ENCODE measurements at regions not wholly inside any gene's neighbourhood (a gene's known extent, or its start where the extent isn't known, plus 50 kb on each side); places are given as distances from the start of the nearest gene placed in this dataset.

DNA sequence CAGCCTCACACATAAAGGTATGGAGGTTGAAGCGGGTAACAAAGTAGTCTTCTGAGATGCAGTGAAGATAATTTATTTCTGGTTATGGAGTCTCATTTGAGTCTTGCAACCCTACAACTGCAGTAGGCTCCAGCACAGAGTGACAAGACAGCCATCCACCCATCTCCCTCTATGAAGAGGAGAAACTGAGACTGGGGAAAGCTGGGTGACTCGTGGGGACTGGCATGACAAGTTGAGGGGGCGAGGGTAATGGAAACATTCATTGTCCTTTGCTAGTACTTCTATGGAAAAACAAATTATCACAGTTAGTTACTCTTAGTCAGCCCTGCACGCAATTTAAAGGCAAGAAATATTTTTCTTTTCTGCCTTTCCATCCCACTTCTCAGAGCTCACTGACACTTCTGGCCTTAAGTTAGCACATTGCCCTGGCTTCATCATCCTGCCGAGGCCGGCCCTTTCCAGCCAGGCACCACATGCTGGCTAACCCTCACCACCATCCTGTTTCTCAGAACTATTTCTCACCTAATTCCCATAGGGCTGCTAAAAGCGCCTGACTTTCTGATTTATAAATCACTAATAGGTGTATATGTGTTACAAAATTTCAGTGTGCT is 361.1 kb downstream of the ETS1 start:
- DNase-seq (ENCODE audit: low read depth in 2 of 2): no peak

DNA sequence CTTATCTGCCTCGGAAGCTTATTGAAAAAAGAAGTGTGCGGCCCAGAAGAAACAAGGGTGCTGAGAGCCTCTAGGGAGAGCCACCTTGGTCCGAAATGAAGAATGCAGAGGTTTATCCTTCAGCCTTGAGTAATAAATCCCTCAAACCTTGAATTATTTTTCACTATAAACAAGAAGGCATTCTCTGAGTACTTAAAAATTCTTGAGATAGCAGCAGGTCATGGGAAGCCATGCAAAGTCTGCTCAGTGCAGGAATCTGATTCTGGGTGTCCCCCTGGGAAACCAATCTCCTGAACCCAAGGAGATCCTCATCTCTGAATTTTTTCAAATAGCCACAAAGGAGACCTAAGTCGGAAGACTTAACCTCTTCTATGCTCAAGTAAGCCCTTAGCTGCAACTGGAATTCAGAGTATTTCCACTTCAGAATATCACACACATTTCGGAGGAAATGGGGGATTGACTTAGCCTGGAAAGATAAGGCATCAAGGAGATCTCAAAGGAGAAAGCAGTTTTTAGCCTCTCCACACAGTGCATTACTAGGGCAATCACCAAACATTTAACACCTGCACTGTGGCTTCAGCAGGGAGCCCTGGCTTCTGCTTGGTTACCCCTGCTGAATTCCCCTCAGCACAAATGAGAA is 365.0 kb downstream of the ETS1 start:
- no peak for DNase-seq (ENCODE audit: low read depth in 2 of 2)

DNA sequence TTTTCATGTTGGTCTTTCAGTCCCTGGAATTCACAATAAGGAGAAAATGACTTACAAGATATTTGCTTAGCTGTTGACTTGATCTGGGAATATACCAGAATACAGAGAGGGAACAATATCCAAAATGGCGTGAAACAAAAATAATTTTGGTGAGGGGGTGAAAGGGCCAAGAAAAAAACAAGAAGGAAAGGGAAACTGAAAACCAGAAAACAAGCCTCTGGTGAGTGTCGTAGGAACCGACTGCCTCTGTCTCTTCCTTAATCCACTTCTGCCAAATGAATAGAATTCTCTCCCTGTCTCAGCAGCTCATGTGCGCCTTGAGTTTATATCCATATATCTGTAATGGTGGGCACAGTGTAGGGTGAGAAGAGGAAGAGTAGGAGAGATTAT is 367.6 kb downstream of the ETS1 start:
- DNase-seq (ENCODE audit: low read depth in 2 of 2): no peak

DNA sequence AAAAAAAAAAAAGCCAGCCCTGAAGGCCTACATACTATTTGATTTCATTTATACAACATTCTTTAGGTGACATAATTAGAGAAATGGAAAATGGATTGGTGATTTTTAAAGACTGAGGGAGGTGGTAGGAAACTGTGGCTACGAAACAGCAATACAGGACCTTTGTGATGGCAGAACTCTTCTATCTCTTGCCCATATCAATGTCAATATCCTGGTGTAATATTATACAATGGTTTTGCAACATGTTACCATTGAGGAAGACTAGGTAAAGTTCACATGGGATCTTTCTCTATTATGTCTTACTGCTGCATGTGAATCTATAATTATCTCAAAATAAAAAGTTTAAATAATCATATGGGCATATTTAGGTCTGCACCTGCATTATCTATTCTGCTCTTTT is 371.2 kb downstream of the ETS1 start:
- DNase-seq (ENCODE audit: low read depth in 2 of 2): no peak

DNA sequence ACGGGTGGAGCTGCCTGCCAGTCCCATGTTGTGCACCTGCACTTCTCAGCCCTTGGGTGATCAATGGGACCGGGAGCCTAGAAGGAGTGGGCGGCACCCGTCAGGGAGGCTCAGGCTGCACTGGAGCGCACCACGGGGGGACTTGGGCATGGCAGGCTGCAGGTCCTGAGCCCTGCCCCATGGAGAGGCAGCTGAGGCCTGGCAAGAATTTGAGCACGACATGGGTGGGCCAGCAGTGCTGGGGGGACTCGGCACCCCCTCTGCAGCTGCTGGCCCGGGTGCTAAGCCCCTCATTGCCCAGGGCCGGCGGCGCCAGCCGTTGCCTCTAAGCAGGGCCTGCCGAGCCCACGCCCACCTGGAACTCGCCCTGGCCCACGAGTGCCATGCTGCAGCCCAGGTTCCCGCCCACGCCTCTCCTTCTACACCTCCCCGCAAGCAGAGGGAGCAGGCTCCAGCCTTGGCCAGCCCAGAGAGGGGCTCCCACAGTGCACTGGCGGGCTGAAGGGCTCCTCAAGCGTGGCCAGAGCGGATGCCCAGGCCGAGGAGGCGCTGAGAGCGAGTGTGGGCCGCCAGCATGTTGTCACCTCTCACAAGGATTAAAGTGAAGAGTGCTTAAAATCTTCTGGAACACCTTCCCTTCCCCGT is 372.0 kb downstream of the ETS1 start:
- no peak for DNase-seq (ENCODE audit: low read depth in 2 of 2)

DNA sequence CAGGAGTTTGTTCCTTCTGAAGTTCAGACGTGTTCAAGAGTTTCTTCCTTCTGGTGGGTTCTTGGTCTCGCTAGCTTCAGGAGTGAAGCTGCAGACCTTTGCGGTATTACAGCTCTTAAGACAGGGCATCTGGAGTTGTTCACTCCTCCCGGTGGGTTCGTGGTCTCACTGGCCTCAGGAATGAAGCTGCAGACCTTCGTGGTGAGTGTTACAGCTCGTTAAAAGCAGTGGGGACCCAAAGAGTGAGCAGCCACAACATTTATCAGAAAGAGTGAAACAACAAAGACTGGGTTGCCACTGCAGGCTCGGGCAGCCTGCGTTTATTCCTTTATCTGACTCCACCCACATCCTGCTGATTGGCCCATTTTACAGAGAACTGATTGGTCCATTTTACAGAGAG is 373.1 kb downstream of the ETS1 start:
- DNase-seq (ENCODE audit: low read depth in 2 of 2): no peak

DNA sequence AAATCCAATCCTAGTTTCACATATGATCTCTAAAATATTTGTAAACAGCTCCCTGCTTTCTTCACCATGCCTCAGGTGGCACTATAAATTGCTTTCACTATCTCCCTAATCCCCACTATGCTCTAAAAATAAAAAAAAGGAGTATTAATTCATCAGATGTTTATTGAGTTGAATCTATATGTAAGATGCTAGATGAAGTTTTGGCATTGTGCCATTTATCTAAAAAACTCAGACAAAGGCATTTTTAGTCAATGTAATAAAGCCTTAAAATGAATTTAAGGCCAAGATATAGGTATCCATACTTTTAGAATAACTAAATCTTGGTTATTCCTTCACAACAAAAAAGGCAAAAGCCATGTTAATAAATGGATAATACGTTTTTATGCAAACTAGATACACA is 373.9 kb downstream of the ETS1 start:
- DNase-seq (ENCODE audit: low read depth in 2 of 2): no peak

DNA sequence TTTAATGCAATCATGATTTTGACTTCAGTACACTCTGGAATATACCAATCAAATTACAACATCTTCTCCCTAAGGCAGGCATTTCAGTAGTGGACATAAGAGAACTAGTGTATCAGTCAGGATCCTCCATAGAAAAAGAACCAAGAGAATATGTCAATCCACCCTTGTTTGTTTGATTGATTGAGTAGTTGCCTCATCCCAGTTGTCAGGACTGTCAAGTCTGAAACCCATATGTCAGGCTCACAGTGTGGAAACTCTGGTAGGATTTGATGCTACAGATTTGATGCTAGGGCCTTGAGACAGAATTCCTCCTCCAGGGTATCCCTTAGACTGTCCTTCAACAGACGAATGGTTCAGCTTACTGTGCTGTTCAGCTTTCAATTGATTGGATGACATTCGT is 375.0 kb downstream of the ETS1 start:
- no peak for DNase-seq (ENCODE audit: low read depth in 2 of 2)

DNA sequence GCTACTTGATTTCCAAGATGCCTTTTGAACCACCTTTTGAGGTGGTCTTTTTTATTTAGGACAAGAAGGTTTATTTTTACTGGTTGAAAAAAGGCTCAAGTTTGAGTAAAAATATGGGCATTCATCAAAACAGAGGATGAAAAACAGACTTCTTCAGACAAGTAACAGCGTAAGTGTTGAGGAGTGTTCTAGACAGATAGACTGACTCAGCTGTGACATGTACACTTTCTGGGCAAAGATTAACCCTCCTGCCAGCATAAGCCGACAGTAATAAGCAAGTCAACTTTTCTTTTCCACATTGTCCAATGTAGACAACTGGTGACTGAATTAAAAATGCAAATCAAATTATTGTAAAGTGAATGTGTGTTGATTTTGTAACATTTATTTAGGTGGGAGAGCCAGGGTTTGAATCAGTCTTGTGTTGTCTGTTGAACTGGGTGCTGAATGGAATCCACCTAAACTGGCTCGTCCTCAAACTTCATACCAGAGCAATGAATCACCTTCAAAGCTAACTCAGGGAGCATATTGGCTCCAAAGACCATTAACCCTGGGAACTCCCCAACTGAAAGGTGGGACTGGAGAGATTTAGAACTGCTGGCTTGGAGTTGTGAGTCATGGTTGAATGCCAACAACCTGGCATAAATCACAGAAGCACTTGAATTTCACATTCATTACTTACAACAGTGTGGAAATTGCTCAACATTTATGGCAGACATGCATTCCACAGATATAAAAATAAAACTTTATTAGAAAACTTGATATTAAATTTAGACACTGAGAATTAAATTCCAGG is 377.0 kb downstream of the ETS1 start:
- no peak for DNase-seq (ENCODE audit: low read depth in 2 of 2)

DNA sequence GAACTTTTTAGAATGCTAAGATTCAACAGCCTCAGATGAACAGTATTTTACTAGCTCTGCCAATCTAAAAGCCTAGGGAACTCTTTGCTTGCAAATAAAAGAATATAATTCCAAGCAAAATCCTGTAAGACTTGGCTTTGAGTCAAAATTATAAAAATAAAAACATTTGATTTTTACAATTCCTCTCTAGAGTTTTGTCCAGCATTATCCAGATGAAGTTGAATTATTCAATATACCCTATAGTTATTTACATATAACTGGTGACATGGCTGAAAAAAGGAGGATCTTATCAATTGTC is 378.3 kb downstream of the ETS1 start:
- no peak for DNase-seq (ENCODE audit: low read depth in 2 of 2)

DNA sequence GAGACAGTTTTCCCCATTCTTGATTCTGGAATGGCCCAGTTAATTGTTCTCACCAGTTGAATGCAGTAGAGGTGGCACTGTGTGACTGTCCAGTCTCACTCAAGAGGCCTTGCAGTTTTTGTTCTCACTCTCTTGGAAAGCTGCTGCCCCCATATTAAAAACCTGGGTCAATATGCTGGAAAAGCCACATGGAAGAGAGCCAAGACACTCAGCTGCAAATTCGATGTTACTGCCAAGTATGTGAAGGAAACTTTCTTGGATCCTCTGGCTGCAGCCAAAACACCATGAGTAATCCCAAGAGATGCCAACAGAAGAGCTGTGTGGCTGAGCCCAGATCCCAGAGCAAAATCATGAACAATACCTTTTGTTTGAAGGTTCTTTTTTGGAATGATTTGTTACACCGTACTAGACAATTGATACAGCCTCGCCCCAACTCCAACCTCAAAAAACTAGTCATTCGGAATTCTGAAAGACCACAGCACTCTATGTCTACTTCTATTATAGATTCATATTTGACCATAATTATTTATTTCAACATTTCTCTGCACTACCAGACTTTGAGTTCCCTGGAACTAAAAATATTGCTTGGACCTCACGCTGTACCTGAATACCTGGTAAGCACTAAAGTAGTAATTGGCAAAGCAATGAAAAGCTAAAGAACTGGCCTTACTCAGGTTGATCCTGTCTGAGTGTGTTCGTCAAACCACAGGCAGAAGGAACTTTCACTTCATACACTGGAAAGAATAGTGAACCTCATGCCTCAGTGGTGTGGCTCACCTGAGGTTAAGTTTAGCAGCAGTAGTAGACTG is 378.8 kb downstream of the ETS1 start:
- no peak for DNase-seq (ENCODE audit: low read depth in 2 of 2)

DNA sequence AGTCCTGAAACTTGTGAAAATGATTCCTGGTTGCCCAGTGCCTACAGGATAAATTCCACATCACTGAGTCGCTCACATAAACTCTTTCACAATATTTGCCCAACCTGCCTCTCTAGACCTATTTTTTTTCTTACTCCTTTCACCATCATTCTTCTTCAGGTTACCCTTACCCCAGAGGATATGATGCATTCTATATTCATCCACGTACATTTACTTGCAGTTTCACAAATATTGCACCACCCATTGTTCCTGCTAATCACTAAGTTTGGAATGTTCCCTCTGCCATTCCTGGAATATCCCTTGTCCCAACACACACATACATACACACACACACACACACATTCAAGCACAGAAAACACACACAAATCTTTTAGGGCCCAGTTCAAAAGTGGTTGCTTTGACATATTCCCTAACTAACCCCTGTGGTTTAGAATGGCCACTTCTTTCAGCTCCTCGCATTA is 379.5 kb downstream of the ETS1 start:
- DNase-seq (ENCODE audit: low read depth in 2 of 2): no peak

DNA sequence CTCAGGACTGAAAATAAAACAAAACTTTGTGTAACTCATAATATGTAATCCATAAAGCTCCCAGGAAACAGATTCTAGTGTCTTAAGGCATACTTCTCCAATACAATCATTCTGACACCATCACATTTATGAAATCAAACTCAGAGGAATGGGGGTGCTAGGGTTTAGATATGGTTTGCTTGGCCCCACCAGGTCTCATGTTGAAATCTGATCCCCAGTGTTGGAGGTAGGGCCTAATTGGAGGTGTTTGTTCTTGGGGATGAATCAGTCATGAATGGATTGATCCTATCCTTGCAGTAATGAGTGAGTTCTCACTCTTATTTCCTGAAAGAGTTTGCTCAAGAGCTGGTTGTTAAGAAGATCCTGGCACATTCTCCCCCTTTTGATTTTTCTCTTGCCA is 380.9 kb downstream of the ETS1 start:
- DNase-seq (ENCODE audit: low read depth in 2 of 2): no peak

DNA sequence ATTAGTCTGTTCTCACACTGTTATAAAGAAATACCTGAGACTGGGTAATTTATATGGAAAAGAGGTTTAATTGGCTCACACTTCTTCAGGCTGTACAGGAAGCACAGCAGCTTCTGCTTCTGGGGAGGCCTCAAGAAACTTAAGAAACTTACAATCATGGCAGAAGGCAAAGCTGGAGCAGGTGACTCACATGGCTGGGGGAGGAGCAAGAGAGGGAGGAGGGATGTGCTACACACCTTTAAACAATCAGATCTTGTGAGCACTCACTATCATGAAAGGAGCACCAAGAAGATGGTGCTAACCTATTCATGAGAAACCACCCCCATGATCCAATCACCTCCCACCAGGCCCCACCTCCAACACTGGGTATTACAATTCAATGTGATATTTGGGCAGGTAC is 381.6 kb downstream of the ETS1 start:
- DNase-seq (ENCODE audit: low read depth in 2 of 2): no peak

DNA sequence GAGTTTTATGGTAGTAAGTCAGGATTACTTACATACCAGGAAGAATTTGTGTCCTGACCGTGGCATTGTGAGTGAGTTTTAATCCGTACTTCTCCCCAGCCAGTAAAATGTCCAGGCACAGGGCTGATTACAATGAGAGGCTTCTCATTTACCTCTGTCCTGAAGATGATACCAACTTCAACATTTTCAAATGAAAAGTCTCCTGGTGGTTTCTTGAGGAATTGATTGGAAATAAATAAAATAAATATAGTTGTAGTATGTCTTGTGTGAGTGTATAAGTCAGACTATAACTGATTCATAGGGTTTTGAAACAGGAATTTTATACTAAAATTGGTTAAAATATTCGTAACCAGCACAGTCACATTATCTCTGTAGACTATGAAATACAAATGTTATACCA is 382.5 kb downstream of the ETS1 start:
- DNase-seq (ENCODE audit: low read depth in 2 of 2): no peak

DNA sequence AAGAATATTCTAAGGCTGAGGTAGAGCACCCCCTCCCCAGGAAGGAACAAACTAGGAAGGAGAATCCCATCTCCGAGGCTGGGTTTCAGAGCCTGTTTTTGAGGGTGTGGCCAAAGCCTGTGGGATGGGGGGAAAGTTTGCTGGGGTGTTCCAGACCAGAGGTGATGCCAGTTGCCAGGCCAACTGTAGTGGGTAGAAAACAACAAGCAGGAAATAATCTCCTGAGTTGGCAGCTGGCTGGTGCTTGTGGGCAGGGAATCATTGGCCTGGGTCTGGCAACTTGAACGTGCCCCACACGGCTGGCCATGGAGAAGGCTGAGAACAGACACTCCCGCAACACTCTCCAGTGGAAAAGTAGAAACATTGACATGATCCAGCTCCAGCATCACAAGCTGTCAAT is 385.6 kb downstream of the ETS1 start:
- DNase-seq (ENCODE audit: low read depth in 2 of 2): no peak

DNA sequence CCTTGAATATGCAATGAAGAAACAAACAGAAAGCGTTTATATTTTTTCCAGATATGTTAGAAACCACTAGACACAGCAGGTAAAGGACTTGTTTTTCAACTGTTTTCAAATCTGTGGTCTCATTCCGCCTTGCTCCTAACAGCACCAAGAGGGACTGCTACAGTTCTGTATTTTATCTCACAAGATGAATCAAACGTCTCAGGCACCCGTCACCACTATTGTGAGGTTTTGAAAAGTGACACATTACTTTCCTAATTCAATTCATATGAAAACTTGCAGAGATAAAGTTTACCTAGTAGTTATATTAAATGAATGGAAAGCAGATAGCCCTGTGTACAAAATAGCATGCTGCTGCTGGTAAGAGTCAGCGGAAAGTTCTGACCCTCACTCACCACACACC is 386.3 kb downstream of the ETS1 start:
- no peak for DNase-seq (ENCODE audit: low read depth in 2 of 2)

DNA sequence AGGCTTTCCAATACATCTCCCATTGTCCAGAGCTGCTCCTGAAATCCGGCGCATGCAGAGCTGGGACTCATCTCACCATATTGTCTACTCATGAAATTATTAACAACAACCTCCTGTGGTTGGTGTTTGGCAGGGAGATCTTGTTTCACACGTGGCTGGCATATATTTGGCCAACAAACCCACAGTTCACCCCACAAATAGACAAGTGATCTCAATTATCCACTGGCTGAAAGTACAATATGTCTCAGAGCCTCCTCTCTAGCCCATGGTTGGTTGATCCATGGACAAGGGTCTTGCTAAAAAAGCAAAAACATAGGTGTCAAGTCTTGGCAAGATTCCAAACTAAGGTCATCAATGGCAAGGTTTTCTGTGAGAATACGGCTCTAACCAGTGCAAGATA is 386.9 kb downstream of the ETS1 start:
- no peak for DNase-seq (ENCODE audit: low read depth in 2 of 2)

DNA sequence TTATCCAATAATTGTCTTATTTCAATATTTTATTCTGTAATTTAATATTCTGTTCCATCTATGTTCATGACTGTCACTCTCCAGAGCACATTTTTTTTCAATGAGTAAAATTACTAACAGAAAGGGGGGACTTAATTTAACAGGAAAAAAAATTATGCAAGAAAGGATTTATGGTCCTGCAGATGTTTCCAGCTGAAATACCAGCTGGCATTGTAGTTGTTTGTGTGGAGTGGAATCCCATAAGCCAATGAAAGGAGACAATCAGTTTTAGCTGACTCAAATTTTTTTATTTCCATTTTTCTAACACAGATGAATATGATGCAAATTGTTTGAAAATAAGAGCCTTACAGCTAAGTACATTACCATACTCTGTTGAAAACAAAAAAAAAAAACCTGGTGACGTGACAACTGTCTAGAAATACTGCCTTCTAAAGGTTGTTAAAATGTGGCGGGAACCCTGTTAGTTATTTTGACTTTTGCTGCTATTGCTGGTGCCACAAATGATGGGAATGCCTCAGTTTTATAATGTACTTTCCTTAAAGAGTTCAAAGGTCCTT is 389.1 kb downstream of the ETS1 start:
- DNase-seq (ENCODE audit: low read depth in 2 of 2): no peak

DNA sequence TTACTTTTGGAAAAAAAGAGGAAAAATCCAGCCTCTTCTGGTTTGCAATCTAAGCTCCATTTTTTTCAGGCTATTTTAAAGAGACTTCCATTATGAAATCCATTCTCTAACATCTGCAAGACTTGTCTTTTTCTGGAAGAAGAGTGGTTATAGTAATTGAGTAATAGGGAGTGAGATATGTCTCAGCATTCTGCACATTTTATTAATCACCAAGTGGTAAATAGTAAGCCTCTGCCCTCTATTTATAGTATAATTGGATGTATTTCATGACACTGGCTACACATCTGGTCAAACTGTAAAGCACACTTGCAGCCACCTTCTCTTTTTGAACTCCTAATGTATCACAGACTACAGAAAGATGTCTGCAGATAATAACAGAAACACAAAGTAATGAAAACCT is 391.1 kb downstream of the ETS1 start:
- no peak for DNase-seq (ENCODE audit: low read depth in 2 of 2)

DNA sequence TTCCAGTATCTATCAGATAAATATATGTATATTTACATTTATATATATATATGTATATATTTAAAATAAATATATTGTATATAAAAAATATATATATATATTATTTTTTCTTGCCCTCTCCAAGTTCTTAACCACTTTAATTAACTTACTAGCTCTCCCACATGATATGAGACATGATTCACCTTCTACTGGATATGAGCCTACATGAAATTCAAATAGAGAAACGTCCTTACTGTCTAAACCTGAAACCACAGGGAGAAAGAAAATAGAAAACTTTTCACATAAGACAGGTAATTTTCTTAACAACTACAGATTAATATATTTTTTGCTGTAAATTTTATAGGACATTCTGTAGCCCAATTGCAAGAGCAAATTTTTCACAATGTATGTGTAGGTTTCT is 391.6 kb downstream of the ETS1 start:
- no peak for DNase-seq (ENCODE audit: low read depth in 2 of 2)
